ENCODE measurements at regions not wholly inside any gene's neighbourhood (a gene's known extent, or its start where the extent isn't known, plus 50 kb on each side); places are given as distances from the start of the nearest gene placed in this dataset.

- TF ChIP-seq ELF4 (IDR thresholded peaks at IDR 0.05) (no peak), FOXM1 (IDR thresholded peaks at IDR 0.05; ENCODE audit: borderline replicate concordance) (no peak), FOXK2 (IDR thresholded peaks at IDR 0.05) (no peak), SUZ12 (IDR thresholded peaks at IDR 0.05) (no peak), CTBP1 (IDR thresholded peaks at IDR 0.05; ENCODE audit: borderline replicate concordance) (no peak), TARDBP (IDR thresholded peaks at IDR 0.05) (no peak), ARNT (IDR thresholded peaks at IDR 0.05) (no peak), BHLHE40 (IDR thresholded peaks at IDR 0.05; ENCODE audit: borderline replicate concordance) (no peak), SP1 (IDR thresholded peaks at IDR 0.05) (no peak), L3MBTL2 (conservative IDR thresholded peaks at IDR 0.05) (no peak), NFRKB (IDR thresholded peaks at IDR 0.05) (no peak)
Measured at GRCh38 chr2:75862547-75862946, 151.8 kb upstream of the GCFC2 start.
